ENCODE measurements at regions not wholly inside any gene's neighbourhood (a gene's known extent, or its start where the extent isn't known, plus 50 kb on each side); places are given as distances from the start of the nearest gene placed in this dataset.

DNA sequence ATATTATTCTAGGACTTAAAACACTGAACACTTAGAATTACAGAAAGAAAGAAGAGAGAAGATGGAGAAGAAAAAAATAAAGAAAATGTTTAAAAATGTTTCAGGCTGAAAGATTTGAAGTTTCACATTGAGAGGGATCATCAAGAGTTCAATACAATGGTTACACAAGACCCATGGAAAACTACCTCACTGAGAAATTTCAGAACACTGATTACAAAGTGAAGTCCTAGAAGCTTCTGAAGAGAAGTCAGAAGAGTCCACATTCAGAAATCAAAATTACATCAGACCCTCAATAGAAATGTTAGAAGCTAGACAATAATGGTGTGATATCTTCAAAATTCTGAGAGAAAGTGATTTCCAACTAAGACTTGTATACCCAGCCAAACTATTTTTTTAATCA is 196.1 kb downstream of the MACC1 start:
- DNase-seq, result no peak

GRCh38 chr7:20019757-20020432 is 197.3 kb downstream of the MACC1 start:
- DNase-seq, result no peak

DNA sequence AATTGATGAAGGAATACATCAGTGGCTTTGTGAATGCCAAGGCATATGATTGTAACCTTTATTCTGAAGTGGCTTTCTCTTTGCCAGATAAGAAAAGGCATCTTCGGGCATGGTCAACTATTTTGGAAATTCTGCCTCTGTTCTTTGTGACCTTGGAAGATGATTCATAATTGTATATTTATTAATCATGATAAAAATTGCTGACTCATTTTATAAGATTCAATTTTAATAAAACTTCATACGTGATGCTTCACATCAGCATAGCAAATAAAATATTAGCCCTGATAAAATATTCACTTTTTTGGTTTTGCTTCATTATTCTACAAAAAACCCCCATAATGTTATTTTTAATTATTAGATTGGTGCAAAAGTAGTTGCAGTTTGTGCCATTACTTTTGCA is 200.5 kb downstream of the MACC1 start:
- DNase-seq, result no peak

DNA sequence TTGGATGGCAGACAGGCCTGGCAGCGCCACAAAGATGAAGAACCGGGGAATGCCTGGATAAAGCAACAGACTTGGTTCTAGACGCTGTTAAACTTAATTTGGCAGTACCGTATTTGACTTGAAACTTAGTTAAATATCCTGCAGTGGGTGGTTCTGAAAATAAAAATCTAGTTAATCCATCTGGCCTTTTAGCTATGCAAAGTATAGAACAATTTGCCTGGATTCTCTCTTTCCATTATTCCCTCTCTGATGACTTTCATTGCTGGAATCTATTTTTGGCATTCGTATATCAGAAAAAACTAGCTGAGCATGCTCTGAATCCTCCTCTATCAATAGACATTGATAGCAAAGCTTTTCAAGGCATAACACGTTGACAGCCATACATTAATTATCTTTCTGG is 203.6 kb downstream of the MACC1 start:
- DNase-seq, result no peak

DNA sequence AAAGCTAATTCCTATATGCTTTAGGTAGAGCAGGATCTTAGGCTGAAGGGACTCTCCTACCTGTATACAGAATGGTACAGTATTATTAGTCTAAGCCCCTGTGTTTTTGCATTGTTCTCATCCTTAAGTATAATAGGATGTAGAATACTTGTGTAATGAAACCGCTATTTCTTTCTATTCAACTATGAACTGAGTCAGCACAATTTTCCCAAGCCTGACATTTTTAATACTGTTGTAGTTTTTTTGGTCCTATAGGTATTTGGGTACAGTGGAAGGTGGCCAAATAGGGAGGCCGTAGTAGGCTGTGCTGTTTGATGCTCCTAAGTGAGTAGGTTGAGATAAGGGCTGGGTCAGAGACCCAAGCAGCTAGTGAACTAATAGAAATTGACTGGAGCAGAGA is 205.1 kb downstream of the MACC1 start:
- DNase-seq, result no peak

- no peak for DNase-seq
These were observed 206.3 kb downstream of the MACC1 start for GRCh38 chr7:20010877-20011276.

DNA sequence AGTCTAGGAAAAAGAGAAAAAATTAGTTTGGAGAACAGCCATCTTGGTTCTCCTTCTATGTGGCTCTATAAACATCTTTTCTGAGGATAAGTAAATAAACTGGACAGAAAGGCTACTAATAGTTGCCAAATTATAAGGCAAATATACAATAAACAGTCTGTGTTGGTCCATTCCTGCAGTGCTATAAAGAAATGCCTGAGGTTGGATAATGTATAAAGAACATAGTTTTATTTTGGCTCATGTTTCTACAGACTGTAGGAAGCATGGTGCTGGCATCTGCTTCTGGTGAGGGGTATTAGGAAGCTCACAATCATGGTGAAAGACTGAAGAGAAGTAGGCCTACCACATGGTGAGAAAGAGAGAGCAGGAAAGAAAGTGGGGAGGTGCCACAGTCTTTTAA is 209.7 kb downstream of the MACC1 start:
- no peak for DNase-seq

GRCh38 chr7:20005081-20005480 is 212.1 kb downstream of the MACC1 start:
- DNase-seq, result no peak

GRCh38 chr7:19999681-20000080 is 217.5 kb downstream of the MACC1 start:
- DNase-seq, result no peak

- DNase-seq, result no peak
These were observed 218.5 kb upstream of the TMEM196 start for GRCh38 chr7:19991936-19992335.

DNA sequence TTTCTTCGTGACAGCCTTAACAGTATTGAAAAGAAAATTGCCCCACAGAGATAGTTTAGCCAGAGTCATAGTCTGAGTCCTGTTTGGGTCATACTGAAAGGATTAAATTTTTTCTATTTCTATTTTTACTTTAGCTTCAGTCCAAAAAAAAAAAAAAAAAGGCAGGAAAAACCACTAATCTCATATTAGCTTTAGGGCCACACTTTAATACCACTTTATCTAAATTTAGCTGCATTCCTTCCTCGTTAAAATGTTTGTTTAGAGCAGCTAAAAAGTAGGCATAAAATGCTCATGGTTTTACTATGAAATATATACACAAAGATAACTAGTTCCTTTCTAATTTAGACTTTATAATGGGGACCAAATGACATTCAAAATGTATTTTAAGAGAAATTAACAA is 216.5 kb upstream of the TMEM196 start:
- no peak for DNase-seq

DNA sequence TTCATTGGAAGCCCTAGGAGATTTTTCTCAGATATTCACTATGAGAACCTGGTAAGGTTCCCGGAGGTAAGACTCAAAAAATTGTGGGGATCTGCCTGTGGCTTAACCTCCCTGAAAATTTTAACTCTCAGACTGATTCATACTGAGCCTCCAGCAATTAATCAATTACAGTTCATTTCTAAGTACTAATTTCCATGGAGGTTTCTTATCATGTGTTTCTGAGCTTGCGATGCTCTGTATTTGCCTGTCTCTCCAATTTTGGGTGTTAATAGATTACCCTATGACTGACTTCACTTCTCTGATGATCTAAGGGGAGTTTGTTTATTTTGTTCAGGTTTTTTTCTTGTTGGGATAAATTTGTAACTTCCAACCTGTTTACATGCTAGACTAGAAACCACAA is 215.4 kb upstream of the TMEM196 start:
- DNase-seq, result no peak

DNA sequence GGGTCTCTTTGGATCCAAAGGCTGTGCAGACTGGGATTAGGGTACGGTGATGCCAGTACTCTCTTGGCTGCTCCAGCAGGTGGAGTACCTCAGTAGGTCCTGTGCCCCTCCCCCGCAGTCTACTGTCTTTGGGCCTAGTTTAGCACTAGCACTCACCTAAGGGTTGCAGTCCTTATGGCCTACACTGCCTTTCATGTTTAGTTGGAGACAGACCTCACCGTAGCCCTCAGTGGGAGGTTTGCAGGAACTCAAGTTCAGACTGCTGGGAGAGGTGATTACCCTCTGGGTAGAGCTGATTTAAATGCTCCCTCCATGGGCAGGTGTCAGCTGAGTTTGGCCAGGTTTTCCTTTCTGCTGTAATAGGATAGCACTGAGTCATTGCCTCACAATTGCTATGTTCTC is 210.8 kb upstream of the TMEM196 start:
- no peak for DNase-seq

GRCh38 chr7:19982841-19983835 is 209.7 kb upstream of the TMEM196 start:
- no peak for DNase-seq

- no peak for DNase-seq
These were observed 200.2 kb upstream of the TMEM196 start for GRCh38 chr7:19973581-19973980.

DNA sequence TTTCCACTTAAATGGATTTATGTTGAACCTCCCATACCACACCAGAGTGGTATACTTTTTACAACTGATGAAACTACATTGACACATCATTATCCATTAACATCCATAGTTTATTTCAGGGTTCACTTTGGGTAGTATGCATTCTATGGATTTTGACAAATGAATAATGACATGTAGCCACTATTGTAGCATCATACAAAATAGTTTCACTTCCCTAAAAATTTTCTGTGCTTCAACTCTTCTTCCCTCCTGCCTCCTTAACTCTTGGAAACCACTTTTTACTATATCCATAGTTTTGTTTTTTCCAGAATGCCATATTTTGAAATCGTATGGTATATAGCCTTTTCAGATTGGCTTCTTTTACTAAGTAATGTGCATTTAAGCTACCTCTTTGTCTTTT is 199.5 kb upstream of the TMEM196 start:
- DNase-seq, result no peak

DNA sequence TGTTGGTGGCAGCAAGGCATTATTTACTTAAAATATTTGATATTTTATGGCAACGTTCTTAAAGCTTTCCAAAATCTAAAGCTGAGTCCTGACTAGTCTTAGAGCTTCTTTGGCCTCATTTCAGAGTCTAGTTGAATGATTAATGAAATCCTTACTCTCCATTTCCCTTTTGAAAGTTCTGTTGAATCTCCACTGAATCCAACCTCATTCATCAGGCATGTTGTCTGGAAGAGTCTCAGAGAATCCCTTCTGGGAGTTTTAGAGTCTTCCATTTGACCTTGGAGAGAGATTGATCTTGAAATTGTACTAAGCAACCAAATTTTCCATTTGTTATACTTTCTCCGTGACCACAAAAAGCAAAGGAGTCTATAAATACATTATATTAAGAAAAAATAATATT is 198.5 kb upstream of the TMEM196 start:
- no peak for DNase-seq

DNA sequence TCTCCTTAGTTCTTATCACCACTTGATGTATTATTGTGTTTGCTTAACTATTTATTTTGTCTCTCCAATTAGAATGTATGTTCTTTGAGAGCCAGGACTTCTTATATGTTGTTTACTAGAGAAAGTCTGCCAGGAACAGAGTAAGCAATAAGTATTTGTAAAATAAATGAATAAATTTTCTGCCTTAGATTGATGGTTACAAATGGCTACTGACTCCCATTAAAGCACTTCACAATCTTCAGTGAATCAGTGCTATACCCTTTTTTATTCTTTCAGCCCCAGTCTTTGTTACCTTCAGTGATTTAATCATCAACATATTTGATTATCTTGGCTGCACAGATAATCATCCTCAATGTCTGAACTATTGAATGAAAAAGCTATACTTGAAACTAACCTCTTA is 197.1 kb upstream of the TMEM196 start:
- DNase-seq, result no peak

DNA sequence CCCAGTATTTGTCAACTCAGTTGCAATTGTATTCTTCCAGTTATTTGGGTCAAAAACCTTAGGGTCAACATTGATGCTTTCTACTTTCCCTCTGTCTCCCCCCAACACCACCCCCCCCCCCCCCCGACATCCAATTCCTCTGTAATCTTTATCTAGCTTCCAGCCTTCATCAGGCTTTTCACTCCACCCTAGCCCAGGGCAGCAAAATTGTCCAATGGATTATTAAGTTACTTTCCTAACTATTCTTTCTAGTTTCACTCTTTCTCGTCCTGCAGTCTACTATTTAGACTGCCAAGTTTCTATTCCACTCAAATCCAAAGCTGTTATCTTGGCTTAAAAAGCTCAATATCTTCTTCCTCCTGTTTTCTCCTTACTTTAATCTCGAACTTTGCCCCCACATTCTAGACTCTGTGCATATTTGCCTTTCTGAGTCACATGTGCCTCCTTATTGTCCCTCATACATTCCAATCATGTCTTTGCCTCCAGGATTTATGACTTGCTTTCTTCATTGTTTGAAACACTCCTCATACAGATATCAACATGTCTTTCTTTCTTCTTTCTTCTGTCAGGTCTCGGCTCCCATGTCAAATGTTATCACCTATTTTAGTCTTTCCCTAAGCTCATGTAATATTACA is 196.6 kb upstream of the TMEM196 start:
- DNase-seq, result peak; percentile 84

GRCh38 chr7:19964246-19964645 is 190.8 kb upstream of the TMEM196 start:
- peak; percentile 29 for DNase-seq

DNA sequence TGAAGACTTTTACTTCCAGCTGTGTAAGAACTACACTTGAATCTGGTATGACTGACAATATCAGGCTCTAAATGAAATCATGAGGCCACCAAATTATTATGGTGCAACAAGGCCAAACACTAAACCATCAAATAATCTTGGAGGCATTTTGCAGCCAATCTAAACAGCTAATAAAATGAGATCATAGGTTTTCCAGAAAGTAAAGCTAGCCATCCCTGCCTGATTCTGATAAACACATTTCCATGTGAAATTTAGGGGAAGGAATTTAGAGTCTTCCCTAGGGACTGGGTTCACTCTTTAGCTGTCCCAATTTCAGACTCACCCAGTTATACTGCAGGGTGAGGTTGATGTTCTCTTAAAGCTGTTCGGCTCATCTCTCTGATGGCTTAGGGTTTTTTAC is 190.3 kb upstream of the TMEM196 start:
- DNase-seq, result no peak

DNA sequence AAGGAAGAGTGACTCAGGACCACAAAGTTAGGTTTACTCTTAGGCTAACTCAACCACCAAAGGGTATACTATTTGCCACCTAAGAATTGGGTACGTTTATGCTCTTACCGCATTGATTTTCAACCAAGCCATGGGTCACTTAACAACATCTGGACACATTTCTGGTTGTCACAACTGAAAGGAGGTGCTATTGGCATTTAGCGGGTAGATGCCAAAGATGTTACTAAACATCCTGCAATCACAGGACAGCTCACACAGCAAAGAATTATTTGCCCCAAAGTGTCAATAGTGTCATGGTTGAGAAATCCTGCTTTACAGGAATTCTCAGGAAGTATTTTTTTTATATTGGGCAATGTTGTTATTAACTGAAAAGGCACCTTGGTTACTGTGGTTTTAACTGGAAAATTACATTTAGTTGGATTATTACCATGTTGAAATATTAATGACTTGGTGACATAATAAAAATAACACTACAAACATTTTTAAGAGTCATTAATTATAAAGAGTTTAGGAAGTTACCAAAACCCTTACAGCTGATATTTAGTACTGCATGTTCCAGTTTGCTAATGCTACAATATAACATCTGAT is 185.0 kb upstream of the TMEM196 start:
- DNase-seq, result peak; percentile 99

DNA sequence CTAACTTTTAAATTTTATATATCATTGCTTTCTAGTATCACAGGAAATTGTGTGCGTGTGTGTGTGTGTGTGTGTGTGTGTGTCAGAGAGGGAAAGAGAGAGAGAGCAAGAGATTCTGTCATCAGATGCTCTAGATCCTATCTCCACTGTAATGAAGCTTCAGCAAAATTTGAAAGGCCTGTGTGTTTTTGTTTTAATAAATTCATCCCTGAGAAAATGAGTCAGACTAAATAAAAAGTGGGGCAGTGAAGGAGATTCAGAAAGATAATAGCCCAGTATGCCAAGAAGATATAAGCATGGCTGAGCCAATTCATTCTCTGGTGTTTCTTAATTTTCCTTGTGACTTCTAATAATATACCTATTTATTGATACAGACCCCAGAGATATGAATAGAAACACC is 184.2 kb upstream of the TMEM196 start:
- peak; percentile 71 for DNase-seq

Measured in kidney glomerular epithelial cell (primary cell).